ENCODE measurements at regions not wholly inside any gene's neighbourhood (a gene's known extent, or its start where the extent isn't known, plus 50 kb on each side); places are given as distances from the start of the nearest gene placed in this dataset.

- TF ChIP-seq CTCF (IDR thresholded peaks at IDR 0.05; ENCODE audit: extremely low read depth, insufficient read depth, missing control alignments): no peak
- no peak for DNase-seq (ENCODE audit: low spot score)
- in situ Hi-C loops (cut with MboI; ENCODE audit: low pct_unique_long_range_greater_than_20kb, low sequenced_read_pairs, unreplicated experiment): no loop called here
These were observed 852.2 kb upstream of the CITED2 start for GRCh38 chr6:140226637-140227036.

- in situ Hi-C loops (cut with MboI; ENCODE audit: low pct_unique_long_range_greater_than_20kb, low sequenced_read_pairs, unreplicated experiment): no loop called here
- TF ChIP-seq CTCF (IDR thresholded peaks at IDR 0.05; ENCODE audit: extremely low read depth, insufficient read depth, missing control alignments): no peak
- DNase-seq (ENCODE audit: low spot score): no peak
These were observed 851.4 kb upstream of the CITED2 start for GRCh38 chr6:140225701-140226436.

GRCh38 chr6:140217283-140217682 lies 842.8 kb upstream of the CITED2 start:
- no peak for TF ChIP-seq CTCF (IDR thresholded peaks at IDR 0.05; ENCODE audit: extremely low read depth, insufficient read depth, missing control alignments)
- DNase-seq (ENCODE audit: low spot score): no peak
- in situ Hi-C loops (cut with MboI; ENCODE audit: low pct_unique_long_range_greater_than_20kb, low sequenced_read_pairs, unreplicated experiment): no loop called here

GRCh38 chr6:140209775-140210174 lies 835.3 kb upstream of the CITED2 start:
- TF ChIP-seq CTCF (IDR thresholded peaks at IDR 0.05; ENCODE audit: extremely low read depth, insufficient read depth, missing control alignments): no peak
- DNase-seq (ENCODE audit: low spot score): no peak
- in situ Hi-C loops (cut with MboI; ENCODE audit: low pct_unique_long_range_greater_than_20kb, low sequenced_read_pairs, unreplicated experiment): no loop called here

GRCh38 chr6:140208286-140208685 lies 833.8 kb upstream of the CITED2 start:
- in situ Hi-C loops (cut with MboI; ENCODE audit: low pct_unique_long_range_greater_than_20kb, low sequenced_read_pairs, unreplicated experiment): no loop called here
- DNase-seq (ENCODE audit: low spot score): no peak
- TF ChIP-seq CTCF (IDR thresholded peaks at IDR 0.05; ENCODE audit: extremely low read depth, insufficient read depth, missing control alignments): no peak

GRCh38 chr6:140205795-140206593 lies 831.5 kb upstream of the CITED2 start:
- no peak for TF ChIP-seq CTCF (IDR thresholded peaks at IDR 0.05; ENCODE audit: extremely low read depth, insufficient read depth, missing control alignments)
- in situ Hi-C loops (cut with MboI; ENCODE audit: low pct_unique_long_range_greater_than_20kb, low sequenced_read_pairs, unreplicated experiment): no loop called here
- DNase-seq (ENCODE audit: low spot score): no peak
